GM19463 (cell line): ENCODE measurements at regions not wholly inside any gene's neighbourhood (a gene's known extent, or its start where the extent isn't known, plus 50 kb on each side); places are given as distances from the start of the nearest gene placed in this dataset.

Experiments
- ATAC-seq: cut with Tn5 transposase; IDR thresholded peaks from one replicate; pipeline ENCODE4 v1.9.1; 2021; ENCODE audit warnings: mild to moderate bottlenecking, moderate library complexity; ENCODE audit not compliant: unreplicated experiment

DNA sequence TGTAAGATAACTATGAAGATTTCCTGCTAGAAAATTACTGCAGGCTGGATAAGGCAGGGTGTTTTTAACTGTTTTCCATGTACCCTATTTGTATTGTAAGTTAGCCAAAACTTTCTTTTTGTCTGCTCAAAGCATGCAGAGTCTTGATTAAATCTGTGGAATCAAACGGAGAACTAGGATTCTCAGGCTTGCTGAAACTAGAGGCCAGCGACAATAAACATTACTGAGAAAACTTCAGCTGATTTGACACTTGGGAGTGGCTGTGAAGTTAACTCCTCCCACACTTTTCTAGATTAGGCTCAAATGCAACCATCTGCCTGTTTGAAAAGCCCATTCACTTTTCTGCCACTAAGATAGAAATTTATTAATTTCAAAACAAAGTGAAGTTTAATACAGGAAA is 153.2 kb upstream of the FRMD4B start:
- ATAC-seq = no peak

DNA sequence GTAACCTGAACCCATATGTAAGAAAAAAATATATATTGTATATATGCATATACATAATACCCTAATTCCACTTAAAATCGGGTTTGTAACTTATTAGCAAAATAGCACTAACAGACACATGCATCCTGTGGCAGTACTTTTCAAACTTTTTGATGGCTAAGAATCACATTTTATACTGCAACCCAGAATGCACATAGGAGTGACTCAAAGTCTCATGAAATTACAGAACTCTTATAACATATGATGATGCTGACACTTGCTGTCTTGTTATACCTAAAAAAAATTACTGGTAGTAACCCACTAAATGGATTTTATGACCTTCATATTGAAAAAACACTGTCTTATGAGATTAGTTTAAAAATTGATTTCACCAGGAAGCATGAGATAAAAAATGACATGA is 152.4 kb upstream of the FRMD4B start:
- ATAC-seq = no peak

DNA sequence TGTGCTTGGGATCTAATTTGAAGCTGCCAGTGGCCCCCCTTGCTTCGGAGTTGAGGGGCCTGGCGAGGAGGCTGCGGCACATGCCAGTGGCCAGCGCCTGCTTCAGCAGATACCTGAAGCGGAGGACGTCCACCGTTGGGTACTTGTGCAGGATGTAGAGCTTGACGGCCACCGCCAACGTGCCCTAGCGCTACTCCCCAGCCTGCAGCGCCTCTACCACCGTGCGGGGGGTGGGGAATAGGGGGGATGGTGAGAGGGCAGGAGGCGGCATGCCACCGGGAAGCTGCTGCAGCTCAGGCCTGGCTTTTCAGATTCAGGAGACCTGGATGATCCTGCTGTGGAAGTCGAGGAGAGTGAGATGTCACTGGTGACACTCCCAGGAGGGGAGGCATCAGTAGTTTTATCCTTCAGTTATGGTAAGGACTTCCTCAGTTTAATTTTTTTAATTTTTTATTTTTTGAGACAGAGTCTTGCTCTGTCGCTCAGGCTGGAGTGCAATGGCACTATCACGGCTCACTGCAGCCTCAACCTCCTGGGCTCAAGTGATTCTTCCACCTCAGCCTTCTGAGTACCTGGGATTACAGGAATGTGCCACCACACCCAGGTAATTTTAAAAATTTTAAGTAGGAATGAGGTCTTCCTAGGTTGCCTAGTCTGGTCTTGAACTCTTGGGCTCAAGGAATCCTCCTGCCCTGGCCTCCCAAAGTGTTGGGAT is 150.6 kb upstream of the FRMD4B start:
- no peak for ATAC-seq

DNA sequence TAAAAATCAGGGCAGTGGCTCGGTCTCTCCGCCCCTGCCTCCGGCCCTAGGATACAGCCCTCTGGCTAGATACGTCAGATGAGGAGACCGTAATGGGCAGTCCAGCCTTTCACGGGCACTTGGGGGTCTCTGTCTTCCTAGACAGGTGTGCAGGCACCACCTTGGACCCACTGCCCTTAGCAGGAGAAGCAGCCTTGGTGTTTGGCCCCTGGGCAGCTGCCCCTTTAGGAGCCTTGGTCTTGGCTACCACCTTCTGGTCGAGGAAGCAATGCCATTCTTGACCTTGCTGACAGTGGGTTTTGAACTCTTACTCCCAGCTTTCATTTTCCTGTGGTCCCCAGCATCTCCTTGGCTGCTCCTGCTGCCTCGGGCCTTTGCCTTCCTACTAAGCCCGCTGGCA is 149.7 kb upstream of the FRMD4B start:
- ATAC-seq = no peak

DNA sequence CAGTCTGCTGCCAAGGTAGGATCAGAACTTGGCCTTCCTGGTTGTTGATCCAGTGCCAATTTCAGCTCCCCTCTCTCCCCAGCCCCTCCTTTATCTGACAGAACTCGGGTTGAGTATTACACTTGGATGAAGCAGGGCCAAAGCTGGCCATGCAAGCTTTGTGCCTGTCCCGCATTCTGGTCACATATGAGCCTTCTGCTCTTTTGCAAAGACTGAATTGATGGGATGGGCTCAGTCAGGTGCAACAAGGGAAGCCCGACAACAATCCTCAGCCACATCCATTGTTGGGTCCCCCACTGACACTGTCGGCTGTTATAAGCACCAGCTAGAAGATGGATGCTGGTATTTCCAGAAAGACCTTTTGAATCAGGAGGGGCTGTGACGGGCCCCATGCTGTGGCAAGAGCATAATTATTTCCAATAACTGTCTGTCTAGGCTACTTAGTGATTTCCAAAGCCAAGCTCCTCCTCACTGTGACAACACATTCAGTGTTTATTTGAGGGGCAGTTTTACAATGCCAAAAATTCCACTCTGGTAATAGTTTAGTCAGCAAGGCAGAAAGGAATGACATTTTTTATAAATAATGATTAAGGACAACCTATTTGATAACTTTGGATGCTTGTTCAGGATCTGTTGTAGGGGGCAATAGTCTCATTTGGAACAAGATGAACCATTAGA is 146.8 kb upstream of the FRMD4B start:
- no peak for ATAC-seq

DNA sequence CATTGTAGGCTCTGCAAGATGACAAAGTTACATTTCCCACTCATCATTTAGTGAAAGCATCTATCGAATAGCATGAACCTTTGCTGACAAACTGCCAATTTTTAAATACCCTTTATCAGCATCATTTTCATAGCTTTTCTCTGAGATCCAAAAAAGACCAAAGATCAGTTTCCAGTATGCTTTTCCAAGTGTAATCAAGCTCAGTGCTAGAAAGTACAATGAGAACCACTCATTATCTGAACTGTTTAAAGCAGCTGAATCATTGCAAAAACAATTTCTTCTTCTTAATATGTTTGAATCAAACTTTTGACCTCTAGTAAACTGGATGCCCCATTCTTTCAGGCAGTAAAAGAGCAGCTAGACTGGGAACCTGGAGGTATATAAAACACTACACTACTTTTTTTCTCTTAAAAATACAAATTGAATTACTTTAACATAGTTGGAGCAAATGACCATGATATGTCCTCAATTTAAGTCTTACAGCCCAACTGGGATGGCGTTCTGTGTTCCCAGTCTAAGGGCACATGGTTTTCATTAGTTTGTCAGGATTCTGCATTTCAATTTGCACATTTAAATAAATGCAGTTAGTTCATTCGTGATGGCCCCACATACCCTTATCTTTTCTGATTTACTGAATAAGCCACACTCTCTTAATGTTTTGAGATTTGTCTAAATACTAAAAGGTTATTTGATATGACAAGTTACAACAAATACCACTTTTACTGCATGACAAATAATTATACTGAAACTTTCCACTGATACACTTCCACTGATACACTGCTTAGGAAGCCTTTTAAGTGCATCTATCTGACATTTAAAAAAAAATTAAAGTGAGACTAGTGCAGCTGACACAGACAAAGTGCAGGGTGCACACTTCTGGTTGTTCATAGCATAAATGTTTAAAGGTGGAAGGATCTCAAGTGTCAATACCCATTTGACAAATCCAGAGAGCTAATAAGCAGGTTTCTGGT is 146.0 kb upstream of the FRMD4B start:
- no peak for ATAC-seq

DNA sequence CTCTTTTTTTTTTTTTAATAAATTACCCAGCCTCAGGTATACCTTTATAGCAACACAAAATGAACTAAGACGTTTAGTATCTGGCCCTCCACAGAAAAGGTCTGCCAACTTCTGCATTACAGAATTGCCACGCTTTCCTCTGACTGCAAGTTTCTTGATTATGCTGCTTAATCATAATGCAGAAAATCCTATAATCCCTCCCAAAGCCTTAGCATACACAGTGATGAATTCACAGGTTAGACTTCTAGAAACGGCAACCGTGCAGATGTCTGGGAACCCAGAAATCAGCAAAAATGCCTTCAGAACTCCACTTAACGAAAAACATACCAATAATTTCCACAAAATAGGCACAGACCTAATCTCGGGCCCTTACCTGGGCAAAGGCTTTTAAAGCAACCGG is 144.7 kb upstream of the FRMD4B start:
- ATAC-seq = no peak

DNA sequence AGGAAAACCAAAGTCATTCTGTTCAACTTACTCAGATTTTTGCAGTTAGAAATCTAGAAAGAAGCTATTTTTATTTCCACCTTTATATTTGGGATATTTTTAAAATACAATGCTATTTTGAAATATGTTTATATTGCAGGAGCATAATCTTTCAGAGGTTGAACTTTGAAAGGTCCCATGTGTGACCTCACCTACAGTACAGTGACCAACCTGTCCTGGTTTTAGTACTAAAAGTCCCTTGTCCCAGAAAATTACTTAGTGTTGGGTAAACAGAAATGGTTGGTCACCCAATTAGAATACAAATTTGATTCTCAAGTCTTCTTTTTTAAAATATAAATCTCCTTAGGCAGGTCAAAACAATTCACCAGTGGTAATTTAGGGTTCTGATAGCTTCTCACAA is 141.6 kb upstream of the FRMD4B start:
- no peak for ATAC-seq

DNA sequence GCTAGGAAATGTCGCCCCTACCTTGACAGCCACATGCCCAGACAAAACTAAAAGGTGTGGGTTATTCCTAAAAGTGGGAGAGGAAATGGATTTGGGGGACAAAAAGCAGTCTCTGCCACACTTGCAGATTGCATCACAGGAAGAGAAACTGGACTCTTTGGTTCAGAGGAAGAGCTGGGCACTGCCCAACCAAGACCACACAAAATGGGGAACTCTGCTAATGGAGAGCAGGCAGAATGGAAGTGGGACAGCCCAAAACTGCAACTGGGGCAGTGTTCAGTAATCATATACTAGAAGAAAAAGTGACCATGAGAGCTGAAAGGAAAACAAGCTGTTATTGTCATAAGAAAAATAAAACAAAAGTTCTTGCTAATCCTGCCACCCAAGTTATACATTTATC is 138.9 kb upstream of the FRMD4B start:
- no peak for ATAC-seq

DNA sequence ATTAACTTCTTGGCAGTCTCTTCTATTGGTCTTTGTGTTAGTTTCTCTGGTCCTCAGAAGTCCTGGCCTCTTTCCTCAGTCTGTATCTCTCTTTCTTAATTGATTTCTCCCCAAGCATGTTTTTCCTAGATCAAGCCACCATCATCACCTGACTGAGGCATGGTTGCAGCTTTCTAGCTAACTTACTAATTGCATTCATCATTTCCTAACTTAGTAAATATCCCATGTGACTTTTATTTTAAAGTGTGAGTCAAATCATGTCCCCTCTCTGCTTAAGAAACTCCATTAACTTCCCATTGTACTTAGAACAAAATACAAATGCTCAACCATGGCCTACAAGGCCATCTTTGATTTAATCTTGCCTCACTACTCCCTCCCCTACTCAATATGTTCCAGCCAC is 135.4 kb upstream of the FRMD4B start:
- no peak for ATAC-seq

DNA sequence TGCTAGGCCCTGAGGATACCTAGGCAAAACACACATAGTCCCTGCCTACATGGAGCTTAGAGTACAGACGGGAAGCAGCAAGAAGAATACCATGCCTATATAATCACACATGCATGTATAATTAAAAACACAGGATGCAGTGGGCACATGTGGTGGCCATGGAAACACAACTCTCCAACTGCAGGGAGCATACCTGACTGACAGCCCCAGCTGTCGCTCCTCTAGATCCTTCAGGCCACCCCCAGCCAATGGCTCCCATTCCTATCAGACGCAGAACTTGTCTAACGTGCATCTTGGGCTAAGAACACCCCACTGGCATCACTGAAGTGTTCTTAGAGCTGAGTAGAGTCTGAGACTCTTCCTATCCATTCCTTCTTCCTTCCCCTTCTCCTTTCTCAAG is 125.5 kb upstream of the FRMD4B start:
- no peak for ATAC-seq

DNA sequence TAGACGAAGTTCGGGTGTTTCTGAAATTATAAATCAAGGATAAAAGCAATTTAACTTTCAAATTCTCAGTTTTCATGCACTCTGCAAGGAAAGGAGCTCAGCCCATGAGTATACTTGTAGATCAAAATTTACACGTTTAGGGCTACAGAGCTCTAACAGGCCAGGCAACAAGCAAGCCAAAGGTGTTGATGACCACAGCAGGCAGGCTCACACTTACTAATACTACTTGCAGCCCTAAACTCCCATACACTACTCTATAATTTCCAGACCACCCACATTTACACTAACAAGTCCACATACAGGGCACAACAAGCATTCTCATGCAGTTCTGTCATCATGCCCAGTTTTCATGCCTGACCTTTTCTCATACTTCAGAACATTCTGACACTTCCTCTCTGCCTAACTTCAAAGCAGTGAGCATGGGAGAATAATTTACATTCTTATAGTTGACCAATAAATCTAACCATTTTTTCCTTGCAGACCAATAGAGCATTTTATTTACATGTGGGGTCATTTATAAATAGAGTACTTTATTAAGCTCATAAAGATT is 124.7 kb upstream of the FRMD4B start:
- ATAC-seq = no peak

DNA sequence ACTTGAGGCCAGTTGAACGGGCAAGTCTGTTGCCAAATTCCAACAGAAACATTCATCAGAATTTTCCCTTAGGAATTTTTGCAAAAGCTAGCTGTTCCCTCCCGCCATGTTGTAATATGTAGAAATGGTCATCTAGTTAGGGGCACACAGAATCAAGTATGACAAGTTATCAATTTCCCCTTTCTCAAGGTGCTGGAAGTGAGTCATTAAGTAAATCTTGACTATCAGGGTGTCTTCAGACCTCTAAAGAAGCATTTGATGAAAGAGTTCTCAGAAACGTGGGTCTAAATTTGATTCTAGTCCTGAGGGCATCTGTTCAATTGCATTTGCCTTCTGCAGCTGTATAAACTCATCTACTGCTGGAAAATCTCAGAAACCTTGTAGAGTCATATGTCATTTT is 123.4 kb upstream of the FRMD4B start:
- ATAC-seq = no peak

DNA sequence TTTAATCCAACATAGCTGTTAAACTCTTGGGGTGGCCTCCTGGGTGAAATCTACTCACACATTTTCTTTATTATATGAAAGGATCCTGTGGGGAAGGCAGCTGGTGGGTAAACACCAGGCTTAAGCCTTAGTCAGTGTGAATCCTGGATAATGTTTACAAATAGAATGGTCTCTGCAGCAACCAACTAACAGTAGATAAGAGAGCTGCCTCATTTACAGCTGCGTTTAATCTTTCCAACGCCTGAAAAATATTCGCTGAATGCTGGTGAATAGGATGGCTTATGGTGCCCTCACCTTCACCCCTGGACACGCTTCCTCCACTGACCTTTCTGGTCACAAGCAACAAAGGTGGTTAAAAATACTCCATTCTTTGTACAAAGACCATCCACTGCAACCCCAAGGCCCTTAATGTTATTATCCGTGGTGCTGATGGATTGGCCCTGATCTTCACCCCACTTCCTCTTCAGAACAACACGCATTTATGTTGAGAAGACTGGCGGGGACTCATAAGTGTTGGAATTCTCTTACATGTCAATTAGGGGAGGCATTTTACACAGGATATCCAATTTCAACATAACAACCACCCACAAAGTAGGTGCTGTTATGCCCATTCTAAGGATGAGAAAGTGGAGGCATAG is 120.0 kb upstream of the FRMD4B start:
- no peak for ATAC-seq

DNA sequence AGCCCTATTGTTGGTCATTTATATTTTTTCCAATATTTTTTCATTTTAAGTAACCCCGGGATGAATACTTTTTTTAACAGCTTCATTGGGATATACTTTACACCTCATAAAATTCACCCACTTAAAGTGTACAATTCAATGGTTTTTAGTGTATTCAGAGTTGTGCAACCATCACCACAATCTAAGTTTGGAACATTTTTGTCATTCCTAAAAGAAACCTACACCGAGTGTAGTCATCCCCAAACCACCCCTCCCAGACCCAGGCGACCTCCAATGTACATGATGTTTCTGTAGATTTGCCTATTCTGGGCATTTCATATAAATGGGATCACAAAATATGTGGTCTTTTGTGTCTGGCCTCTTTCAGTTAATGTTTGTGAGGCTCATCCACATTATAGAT is 118.3 kb upstream of the FRMD4B start:
- no peak for ATAC-seq

DNA sequence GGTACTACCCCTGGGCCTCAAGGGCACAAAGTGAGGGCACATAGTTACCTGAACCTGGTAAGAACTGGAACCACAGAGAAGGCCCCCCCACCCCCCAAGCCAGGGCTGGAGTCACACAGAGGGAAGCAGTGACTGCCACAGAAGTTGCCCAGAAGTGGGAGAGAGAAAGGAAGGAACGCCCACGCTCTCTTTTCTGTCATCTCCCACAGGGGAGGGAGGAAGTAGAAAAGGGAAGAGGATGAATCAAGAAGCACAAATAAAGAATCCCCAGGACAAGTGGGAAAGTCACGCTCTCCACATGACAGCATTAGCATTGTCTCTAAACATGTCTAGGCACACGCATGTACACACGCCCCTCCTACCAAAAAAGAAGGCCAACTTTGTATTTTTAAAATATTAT is 114.7 kb upstream of the FRMD4B start:
- ATAC-seq = no peak

DNA sequence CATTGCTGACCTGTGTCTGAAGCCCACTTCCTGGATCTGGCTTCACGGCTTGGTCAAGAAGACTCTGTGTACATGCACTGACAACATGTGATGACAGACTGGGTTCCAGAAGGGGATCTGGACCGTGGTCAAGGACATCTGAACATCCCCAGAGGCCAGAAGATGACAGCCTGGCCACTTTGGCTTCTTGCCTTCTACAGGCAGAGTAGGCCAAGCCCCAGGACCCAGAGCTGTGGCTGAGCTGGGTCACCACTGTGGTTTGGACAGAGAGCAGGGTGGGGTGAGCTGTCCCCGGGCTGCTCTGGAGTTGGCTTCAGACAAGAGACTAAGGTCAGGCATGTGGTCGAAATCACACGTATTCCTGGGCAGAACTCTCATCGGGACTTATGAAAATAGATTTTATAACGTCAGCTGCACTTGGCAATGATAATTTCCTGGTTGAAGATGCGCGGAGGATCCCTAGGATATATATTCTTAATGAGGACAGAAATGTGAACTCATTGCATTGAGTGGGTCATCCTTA is 114.1 kb upstream of the FRMD4B start:
- no peak for ATAC-seq

DNA sequence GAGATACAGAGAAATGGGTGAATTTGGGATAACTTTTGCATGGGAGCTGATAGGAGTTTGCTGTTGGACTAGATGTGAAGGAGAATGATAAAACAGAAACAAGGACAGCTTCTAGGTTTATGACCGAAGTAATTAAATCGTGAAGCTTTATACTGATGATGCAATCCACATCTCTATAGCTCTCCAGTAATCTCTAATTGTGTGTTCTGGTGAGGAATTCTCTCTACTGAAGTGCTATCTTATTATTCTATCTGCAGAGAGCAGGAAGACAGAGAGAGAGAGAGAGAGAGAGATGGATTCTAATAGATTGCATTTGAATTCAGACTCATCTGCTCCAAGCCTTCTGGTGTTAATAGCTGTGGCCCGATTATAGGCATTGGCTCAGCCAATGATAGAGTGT is 113.5 kb upstream of the FRMD4B start:
- ATAC-seq = no peak

DNA sequence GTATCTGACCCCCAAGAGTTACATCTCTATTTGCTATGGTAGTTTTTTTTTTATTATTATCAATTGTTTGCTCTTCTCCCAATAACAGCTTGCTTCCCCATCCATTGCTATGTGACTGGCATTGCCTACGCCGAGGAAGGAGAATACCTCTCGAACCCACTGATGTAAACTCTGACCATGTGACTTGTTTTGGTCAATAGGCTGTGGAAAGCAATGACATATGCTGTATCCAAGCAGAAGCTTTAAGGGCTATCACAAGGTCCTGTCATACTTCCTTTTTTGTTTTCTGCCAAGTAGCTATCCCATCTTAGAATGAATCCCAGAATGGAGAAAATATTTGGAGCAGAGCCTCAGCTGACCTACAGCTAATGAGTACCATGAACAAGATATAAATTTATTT is 111.0 kb upstream of the FRMD4B start:
- ATAC-seq = no peak

DNA sequence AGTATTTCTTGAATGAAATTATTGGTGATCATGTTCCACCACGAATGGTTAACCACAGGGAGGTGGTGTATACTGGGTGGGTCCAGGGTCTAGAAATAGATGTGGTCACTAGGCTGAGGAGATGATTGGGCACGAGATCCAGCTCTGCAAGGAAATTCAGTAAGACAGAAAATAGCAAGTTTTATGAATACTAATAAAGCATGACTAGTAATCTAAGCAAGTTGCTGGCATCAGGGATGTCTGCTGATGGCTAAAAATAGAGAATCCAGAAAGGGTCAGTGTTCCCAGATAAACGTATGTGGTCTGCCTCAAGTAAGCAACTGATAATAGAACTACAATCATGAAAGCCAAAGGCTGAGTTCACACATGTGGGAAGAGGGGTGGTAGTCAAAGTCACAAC is 108.3 kb upstream of the FRMD4B start:
- no peak for ATAC-seq

DNA sequence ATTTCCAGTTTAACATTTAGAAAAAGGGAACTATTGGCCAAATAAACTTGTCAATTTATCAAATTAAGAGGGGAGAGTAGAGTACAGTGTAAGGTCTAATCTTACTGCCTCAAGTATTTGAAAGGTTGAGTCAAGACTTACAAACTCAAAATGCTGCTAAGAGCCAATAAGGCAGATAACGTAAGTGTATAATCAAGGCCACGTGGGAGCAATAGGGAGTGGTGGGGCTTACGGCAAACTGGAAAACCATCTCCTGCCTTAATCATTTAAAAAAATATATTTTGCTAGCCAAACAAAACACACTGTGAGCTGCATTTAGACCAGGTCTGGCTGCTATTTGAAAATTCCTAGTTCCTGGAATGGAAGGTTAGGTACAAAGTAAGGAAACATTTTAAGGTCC is 107.3 kb upstream of the FRMD4B start:
- ATAC-seq = no peak
